Activated CD4-positive, alpha-beta T cell treated with anti-CD3 and anti-CD28 coated beads, Interleukin-2, amount 50 U/mL, for 48 hours (primary cell): ENCODE measurements at regions not wholly inside any gene's neighbourhood (a gene's known extent, or its start where the extent isn't known, plus 50 kb on each side); places are given as distances from the start of the nearest gene placed in this dataset.

ENCODE experiments used
- DNase-seq, 2 experiments: peaks; one replicate each; pipeline ENCODE4 v3.0.0-alpha.2; 2020

DNA sequence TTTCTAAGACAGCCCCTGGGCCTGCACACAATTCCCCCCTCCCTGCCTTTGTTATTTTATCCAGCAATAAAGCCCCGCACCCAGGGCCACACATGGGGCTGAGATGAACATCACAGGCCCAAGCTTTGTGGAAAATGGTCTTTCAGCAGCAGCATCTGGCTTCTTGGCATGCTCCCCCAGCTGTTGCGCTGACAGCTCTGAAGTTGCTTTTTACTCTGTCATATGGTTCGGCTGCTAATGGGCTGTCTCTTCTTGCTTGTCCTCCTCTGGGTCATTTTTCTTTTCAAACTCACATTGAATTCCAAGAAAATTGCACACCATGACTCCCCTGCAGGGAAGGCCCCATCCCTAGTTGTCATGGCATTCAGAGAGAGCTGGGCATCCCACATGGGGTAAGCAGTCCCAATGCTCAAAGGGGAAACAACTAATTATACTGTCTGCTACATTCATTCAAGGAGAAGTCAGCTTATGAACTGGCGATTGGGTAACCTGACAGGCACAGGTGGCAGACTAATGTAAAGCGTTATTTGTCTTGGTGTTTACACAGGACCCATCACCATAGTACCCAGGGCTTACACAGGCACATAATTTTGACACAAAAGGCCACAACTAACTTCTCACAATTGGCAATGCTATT is 74.0 kb upstream of the CDKN3 start:
- no peak for DNase-seq

DNA sequence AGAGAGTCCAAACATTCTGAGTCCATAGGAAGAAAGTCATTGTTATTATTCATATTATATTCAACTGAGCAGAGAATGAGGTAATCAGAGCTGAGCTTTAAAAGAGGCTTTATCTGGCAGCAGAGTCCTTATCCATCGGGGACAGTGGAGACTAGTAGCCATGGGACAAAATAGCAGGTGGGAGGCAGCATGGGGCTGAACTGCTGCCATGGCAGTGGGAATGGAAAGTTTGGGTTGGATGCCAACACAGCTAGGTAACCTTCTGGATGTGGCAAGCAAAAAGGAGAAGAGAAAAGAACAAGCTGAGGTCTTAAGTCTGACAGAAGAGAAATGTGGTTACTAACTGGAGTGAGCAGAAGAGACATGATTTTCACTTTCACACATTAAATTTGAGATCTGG is 71.0 kb upstream of the CDKN3 start:
- DNase-seq = no peak

DNA sequence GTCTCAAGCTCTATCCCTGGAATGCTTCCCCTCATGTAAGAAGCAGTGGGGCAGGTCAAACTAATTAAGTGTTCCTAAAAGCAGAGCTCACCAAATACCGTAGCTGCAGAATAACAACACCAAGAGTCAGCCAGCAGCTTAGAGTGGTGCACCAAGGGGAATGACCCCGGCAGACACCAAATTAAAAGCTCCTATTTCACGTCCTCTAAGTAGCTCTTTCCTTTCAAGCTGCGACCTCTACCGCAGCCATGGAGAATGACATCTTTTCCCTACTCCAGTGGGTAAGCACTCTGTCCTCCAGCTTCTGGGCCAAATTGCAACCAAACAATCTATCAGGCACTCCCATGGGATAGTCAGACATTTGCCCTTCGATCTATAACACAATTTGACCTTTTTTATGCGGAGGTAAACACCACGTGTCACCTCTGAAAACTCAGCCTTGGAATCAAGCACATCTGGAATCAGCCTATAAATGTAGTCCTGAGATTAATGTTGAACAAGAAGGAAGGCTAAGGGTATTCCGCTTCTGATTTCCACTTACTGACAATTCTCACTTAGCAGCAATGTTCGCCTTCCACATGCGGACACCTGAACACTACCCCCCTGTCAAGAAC is 67.6 kb upstream of the CDKN3 start:
- DNase-seq = peak; percentile 9 to 11

DNA sequence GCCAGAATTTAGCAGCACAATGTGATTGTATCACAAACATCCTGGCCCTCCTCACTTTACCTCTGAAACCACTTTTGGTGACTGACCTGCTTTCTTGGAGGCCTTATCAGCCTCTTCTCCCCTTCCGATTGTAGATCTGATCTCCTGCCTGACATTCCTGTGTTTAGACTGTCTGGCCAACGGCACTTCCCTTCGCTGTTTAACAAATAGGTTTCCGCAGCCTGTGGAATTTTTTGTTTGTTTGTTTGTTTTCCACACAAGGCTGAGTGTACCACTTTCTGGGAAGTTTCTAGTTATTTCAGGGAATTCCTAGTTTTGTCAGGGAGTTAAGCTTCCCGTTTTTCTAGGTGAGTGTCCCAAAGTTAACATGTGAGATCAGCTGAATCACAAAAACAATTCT is 65.9 kb upstream of the CDKN3 start:
- no peak for DNase-seq

DNA sequence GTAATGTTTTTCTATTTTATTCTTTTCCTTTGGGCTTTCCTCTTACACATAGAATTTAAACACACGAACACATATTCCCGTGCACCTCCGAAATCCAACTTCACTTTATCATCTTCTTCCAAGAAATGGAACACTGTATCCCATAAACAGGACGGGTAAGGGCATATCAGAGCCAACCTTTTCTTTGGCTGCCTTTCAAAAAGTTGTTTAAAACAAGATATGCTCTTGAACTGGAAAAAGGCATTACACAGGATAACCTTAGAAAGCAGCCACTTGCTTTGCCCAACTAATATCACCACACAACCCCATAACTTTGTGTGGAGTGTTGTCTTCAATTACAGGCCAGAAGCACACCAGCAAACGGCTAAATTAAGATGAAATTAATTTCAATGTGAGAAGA is 65.3 kb upstream of the CDKN3 start:
- no peak for DNase-seq

DNA sequence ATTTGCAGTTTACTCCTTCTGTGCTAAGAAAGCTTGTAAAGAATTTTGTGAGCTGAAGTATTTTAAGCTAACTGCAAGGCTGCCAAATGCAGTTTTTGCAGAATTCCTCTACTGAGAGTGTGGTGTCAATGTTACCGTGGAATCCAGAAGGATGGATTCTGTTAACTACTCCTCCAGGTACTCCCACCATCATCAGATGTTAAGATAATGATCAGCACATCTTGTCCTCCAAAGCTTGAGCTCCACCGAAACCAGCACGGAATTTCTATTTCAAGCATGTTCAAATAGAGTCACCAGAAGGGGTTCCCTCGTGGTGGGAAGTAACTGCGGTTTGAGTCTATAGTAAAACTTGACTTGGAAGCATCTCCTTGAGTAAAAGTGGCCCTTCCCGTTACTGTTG is 64.3 kb upstream of the CDKN3 start:
- DNase-seq = no peak

GRCh38 chr14:54333511-54333910 is 63.3 kb upstream of the CDKN3 start:
- no peak for DNase-seq

DNA sequence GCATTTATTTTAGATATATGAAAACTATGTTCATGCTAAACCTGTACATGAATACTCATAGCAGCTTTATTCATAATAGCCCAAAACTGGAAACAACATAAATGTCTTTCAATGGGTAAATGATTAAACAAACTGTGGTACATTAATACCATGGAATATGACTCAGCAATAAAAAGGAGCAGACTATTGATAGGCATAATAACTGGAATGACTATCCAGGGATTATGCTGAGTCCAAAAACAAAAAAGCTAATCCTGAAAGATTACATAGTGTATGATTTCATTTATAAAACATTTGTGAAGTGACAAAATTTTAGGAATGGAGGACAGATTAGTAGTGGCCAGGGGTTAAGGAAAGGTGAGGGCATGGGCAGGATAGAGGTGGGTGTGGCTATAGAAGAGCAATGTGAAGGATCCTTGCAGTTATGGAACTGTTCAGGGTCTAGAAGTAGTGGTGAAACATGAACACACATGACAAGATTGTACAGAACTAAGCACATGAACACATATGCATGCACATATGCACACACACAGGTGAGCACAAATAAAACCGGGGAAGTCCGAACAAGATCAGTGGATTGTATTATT is 61.1 kb upstream of the CDKN3 start:
- DNase-seq = no peak

DNA sequence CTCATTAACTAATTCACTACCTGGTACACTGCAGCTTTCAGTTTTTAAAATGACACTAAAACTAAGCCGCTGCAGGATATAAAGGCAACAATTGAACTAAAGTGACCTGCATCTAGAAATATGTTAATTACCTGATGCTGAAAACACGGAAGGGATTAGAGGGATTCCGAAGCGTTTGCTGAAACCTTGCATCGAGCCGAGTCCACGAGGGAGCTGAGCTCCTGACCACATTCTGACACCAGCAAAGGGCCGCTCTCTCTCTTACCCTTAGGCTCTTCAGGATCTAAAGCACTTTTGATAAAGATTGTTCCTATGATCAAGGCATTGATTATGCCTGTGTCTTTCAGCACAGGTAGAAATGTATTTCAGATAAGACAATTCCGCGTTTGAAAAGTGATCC is 59.5 kb upstream of the CDKN3 start:
- DNase-seq = no peak

DNA sequence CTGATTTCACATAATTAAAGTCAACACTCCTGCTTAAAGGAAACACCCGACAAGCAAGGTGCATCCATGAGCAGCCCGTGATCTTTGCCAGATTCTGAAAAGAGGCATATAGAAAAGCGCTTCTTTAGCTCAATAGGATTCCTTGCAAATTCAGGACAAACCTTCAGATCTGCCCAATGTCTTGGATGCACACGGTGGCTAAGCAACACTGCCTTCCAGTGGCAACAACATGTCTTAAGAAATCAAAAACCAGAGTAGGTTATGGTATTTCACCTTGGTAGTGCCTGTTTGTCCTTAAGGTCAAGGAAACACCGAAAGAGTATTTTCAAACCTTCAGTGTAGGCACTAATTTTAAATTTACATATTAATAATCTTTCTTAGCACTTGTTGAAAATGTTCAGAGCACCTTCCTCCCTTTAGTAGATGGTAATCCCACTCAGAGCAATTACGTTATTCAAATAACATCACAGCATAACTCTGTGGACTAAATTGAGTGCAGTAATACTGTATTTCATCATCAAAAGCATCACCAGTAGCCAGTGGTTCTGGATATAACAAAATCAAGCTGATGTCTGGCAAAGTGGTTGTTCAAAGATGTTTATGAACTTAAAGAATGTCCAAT is 58.0 kb upstream of the CDKN3 start:
- no peak for DNase-seq

GRCh38 chr14:54339771-54340170 is 57.0 kb upstream of the CDKN3 start:
- no peak for DNase-seq

DNA sequence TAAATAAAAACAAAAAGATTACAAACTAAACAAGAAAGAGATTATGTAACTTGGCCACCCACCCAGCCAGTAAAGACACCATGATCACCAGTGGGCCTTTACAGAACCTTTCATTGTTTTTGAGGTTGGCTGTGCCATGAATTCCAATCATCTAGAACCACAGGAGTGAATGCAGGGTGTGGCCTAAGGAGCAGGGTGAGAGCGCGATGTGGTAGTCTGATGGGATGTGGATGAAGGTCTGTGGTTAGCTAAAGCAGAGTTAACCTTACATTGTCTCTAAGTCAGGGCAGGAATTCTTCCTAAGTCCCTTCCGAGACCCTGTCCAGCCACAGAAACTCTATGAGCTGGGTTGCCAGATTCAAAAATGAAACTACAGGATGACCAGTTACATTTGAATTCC is 54.0 kb upstream of the CDKN3 start:
- no peak for DNase-seq

DNA sequence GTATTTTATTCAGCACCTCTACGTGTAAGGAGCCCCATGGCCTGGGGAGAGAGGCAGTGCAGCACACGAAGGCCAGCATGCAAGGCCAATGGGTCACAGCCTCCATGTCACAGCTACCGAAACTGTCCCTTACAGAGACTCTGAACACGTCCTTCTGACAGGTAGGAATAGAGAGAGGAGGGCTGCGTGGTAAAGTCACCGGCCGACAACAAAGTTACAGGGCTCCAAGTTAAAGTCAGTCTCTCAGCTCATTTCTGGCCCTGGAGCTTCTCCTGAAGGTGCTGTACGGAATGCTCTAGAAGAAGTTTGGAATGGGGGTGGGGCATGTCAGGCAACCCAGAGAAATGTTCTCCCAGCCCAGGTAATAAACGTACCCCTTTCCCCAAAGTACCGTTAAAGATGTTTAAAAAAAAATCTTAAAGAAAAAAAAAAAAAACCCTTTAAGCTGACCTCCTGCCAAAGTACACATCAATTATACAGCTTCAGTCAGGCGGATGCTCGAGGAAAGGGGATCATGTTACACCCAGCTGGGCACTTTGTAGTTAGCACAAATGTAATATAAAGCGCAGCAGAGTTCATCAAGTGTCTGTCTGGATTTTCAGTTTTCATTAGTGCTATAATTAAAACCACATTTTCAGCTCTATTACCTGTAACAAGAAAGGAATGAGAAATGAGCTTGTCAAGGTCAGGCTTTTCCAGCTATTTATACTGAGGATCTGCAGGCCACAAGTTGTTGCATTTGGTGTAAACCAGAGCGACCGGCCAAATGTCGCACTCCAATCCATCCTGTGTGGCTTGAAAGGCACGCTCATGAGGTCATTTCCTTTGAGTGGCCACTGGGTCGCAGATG is 53.3 kb upstream of the CDKN3 start:
- no peak for DNase-seq

DNA sequence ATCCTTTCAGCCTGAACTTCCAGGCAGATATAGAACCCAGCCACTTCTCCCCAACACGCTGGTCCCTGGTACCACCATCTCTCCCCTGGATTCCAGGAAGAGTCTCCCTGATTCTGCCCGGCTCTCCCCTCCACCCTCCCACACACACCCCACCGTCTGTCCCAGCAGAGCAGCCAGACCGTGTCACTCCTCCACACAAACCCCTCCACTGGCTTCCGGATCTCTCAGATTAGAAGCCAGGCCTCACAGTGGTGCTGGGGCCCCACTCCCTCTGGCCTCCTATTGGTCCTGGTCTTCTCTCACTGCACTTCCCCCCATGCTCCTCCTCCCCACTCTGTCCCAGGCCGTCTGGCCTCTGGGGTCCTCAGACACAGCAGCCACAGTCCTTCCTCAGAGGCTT is 52.4 kb upstream of the CDKN3 start:
- no peak for DNase-seq

DNA sequence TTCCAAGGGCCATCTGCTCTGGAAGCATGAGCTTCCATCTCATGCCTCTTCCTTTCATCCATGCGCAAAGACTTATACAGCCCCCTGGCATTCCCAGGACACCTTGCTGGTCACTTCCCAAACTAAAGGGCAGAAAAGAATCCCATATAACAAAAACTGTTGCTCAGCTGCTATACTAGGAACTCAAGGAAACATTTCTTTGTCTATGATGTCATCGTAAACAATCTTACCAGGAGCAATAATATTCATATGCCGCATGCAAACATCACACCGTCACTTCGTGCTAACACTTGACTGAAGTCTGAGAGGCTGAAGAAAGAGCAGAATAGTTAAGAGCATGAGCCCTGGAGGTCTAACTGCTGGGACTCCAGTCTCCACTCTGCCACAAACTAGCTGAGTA is 50.5 kb upstream of the CDKN3 start:
- no peak for DNase-seq
